Activated CD8-positive, alpha-beta memory T cell treated with anti-CD3 and anti-CD28 coated beads, Interleukin-2, amount 50 U/mL, for 4 hours (primary cell): ENCODE measurements at regions not wholly inside any gene's neighbourhood (a gene's known extent, or its start where the extent isn't known, plus 50 kb on each side); places are given as distances from the start of the nearest gene placed in this dataset.
A peak's percentile ranks its signal among the peaks of the same experiment; 100 is the strongest.
"Not testable (repeated sequence)": the region's sequence is repeated elsewhere in the genome, so short reads cannot be mapped to it uniquely, and the experiment has no call there.

Source experiments
- DNase-seq: peaks from one replicate; pipeline ENCODE4 v3.0.0-alpha.2; 2020

DNA sequence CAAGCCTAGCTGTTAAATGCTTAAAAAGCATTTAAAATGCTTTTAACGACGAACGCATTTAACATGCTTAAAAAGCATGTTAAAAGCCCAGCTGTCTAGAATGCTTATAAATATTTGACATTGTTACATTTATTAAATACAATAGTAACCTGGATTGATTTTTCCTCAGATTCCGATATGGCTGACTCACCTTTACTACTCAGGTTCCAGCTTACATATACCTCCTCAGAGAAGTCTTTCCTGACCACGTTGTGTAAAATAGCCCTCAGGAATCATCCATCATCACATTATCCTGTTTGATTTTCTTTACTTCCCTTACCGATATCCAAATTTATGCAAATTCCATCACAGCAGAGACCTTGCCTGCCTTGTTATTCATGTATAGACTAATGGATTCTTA is 51.4 kb downstream of the SLC41A2 start:
- DNase-seq = no peak

DNA sequence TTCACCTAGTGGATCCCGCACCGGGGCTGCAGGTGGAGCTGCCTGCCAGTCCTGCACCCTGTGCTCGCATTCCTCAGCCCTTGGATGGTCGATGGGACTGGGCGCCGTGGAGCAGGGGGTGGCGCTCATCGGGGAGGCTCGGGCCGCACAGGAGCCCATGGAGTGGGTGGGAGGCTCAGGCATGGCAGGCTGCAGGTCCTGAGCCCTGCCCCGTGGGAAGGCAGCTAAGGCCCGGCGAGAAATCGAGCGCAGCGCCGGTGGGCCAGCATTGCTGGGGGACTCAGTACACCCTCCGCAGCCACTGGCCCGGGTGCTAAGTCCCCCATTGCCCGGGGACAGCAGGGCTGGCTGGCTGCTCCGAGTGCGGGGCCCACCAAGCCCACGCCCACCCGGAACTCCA is 52.6 kb downstream of the SLC41A2 start:
- not testable (repeated sequence) for DNase-seq

DNA sequence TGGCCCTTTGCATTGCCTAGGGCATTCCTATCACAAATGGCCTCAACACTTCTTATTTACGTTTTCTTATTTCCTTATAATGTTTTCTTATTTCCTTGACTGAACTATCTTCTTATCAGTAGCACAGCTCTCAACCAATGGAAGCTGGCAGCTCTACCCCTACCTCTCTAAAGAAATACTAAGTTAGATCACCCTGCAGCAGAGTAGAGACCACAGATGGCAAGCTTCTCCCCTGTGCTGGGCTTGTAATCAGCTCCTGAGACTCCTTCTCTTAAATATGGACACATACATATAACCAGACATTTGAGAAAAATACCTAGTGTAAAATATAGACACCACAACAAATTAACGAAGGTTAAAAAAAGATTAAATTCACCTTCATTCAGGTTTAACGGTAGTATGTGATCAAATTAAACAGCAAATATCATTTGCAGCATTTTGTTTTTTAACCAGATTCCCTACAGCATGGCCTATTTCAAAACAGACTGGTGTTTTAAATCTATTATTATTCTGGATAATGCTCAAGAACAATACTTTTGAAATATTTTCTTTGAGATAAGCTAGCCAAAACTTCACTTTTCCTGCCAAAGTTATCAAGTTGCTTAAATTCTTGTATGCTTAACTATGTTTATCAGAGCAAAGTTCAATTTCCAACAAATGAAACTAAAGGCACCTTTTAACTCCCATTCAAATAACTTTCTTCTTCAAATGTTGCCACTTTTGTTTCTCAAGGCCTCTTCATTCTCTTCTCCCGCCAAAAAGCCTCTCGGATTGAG is 54.3 kb downstream of the SLC41A2 start:
- no peak for DNase-seq

DNA sequence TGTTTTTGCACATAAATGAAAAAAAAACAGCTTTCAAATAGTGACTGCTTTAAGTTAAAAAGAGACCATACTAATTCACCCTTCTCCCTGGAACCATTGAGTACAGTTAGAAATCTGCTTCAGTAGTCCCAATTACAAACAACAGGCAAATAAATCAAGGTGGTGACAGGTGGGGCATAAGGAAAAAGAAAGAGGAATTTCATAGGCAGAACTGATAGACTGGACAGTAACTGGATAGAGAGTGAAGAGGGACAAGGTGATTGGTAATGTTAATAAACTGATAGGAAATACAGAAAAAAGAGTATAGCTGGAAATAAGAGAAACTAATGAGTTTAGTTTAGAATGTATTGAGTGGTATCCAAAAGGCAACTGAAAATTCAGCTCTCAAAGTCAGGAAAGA is 56.0 kb downstream of the SLC41A2 start:
- DNase-seq = no peak

DNA sequence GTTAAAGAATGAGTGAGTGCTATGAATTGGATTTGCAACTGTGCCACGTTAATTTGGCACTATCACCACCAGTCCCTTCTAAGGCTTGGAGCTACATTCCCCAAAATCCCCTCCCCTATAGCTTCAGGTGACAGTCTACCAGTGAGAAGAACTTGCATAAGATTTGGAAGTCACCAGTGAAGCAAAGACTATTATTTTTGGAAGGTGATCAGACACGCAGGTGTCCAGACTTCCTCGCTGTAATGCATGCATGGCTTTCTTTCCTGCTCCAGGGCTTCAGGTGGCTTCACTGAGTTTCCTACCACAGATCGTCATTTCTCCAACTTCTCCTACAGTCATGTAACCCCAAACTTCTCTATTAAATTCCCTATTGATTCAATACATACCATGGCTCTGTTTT is 61.4 kb downstream of the SLC41A2 start:
- no peak for DNase-seq

DNA sequence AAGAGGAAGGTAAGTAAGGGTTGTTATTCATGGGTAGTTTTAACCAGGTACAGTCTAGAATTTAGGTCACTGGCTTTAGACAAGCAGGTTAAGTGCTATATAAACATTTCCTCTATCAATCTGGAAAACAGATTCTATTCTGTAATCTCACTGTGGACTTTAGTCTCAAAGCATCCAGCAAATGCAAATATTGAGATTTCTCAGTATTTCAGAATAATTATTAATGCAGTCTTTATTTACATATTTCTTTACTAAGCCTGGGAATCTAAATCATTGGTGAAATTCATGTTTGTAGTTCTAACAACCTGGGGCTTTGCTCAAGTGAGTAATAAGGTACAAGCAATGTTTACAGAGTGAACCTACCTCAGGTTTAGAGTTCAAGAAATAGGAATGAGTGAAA is 61.9 kb downstream of the SLC41A2 start:
- no peak for DNase-seq

DNA sequence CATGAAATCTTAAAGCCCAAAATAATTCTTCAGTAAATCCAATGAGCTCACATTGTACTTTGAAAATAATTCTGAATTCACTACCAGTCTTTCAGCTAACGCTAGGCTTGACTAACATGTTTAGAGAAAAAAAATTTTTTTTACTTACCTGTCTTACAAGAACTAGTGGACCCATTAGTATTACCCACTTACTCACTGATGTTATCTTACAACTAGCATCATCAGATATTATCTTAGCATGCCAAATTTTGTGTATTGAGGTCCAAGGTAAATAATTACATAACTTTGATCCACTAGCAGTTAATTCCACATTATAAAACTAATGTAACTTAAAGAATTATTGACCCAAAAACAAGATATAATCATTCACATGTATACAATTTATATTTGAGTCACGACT is 62.7 kb downstream of the SLC41A2 start:
- no peak for DNase-seq

DNA sequence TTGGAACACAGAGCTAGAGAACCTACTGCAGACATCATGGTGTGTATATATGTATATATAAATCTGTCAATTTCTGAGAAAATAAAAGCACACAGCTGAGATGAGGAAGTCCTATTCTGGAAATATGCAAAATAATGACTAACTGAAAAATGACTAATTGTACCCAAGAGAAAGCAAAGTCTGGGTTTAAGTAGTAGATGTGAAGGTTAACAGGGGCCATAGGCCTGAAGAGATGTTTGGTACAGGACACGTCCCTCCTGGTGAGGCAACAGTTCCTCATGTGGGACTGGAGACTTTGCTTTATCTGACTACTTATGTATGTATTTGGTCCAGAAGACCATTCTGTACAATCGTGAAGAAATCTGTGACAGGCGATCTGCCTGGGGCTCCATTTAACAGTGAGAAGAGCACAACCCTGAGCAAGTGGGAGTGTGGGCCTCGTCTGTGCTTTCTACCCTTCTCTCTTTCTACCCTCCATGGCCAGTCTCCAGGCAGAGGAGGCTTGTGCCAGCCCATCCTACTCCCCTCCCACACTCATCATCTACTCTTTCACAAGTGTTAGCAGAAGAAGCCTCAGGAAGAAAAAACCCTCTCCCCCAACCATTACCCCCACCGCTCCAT is 67.5 kb downstream of the SLC41A2 start:
- no peak for DNase-seq

DNA sequence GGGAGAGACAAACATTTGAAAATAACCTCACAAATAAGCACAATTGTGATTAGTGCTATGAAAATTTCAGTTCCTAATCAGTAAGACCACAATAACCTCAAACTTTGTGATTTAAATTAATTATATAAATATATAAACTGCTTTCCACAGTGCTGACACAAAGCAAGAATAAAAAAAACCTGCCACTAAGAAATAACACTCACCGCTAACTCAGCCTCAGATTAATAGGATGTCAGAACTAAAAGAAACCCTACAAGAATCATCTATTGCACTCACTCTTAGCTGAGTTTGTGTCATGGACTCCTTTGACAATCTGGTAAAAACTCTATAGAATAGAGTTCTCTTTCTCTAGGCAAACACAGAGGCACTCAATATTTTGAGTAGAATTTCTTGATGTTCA is 68.4 kb downstream of the SLC41A2 start:
- DNase-seq = no peak

DNA sequence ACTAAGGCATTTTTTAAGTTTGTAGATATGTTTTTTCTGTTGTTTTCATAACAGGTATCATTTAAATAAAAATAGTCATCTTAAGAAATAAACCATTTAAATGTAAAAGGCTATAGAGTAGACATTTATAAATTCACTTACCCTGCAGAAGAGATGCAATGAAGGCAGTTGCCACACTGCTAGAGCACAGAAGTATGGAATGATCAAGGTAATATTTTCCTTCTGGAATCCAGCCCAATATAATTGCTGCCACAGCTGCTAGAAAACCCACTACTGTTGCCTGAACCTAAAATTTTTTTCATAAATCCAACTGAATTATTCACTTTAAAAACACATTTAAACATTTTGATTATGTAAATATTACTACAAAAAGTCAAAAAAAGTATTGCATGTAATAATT is 69.2 kb downstream of the SLC41A2 start:
- DNase-seq = no peak

DNA sequence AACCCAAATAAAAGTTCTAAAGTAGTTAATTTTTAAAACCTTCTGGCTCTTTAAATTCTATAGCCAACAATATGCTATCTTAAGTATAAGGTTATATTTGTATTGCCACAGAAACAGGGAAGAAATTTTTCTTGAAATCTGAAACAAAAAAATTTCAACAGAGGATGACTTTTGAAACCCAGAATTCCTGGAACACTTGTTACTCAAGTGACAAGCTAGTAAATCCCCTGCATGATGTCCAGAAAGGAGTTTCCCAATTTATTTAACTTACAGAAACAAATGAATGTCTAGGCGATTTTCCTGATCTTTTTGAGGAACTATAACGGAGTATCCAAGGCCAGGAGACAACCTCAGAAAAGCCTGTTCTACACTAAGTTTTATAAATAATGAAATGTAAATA is 69.6 kb downstream of the SLC41A2 start:
- DNase-seq = no peak

DNA sequence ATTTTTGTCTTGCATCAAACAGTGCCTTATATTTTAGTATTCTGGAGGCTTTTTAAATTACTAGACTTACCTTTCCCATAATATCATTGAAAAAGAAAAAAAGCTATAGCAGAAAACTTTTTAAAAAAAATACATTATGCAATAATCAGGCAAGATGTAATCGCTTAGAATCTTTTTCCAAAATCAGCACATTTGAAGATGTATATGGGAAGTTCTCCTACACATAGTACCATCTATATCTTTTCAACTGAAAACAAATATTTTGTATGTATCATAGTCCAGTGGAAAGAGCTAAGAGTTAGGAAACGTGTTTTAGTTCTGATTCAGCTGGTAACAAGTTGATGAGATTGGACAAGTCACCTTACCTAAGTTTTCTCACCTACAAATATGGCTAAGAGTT is 70.6 kb downstream of the SLC41A2 start:
- DNase-seq = no peak

DNA sequence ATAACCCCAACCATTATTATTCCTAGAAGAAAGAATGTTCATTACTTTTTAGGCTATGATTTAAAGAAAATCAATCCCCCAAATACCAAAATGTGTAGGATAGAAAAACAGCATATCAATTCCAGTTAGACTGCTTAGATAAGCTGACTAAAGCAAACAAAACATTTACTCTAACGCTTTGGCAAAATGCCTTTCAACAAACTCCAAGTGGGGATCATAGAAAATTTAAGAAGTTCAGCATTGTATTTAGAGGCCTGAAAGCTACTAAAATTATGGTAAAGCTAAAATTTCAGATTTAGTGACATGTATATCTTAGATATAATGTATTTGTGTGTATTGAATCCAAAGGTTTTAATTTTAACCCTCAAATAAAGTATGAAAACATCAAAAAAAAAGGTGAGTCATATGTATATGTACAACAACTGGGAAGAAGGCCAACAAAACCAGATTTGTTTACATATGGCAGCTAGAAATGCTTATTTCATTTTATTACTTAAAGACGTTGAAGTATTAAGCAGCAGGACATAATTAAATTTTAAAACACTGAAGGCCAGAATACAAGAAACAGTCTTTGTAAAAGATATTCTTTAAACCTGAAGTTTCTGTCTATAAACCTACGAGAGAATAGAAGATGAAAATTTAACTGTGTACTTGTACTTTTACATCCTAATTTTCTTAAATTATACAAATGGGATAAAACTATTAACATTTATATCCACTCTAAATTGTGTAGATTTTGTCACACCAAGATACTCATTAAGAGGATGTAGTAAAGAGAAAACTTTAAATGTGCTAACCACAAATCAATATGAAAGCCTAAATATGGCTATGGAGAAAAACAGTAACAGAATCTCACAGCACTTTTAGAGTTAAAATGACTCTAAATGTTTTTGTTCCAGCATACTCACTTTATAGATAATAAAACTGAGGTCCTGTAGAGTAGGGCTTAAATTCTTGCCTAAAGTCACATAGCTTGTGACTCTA is 71.4 kb downstream of the SLC41A2 start:
- DNase-seq = no peak

DNA sequence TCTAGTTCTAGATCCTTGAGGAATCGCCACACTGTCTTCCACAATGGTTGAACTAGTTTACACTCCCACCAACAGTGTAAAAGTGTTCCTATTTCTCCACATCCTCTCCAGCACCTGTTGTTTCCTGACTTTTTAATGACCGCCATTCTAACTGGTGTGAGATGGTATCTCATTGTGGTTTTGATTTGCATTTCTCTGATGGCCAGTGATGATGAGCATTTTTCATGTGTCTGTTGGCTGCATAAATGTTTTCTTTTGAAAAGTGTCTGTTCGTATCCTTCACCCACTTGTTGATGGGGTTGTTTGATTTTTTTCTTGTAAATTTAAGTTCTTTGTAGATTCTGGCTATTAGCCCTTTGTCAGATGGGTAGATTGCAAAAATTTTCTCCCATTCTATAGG is 79.2 kb downstream of the SLC41A2 start:
- not testable (repeated sequence) for DNase-seq

DNA sequence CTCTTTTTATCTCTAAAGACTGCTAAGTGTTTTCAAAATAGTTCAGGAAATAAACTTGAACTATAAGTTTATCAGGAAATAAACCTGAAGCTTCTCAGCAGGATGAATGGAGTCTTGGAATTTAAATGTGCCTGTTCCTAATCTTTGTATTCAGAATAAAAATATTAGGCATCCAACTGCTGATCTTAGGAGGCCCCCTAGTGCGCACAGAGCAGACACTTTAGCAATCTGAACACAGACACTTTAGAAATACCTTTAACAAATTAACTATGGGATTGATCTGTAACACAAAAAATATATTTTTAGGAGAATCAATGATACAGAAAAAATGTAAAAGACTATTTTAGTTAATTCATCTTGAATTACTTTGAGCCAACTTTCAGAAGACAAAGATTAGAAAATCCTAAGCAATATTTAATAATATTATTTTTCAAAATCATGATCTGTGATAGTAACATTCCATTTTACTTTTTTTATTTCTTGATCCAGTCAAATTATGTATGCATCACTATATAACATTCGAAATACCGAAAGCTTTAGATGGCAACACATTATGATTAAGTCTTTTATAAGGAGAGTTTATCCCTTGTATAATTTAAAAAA is 80.9 kb downstream of the SLC41A2 start:
- DNase-seq = peak; percentile 38

DNA sequence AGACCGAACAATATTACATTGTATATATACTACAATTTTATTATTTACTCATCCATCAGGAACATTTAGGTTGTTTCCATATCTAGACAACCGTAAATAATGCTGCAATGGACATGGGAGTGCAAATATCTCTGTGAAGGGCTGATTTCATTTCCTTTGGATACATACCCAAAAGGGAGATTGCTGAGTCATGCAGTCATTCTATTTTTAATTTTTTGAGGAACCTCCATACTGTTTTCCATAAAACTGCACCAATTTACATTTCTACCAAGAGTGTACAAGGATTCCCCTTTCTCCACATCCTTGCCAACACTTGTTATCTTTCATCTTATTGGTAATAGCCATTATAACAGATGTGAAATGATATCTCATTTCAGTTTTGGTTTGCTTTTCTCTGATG is 84.7 kb downstream of the SLC41A2 start:
- no peak for DNase-seq

DNA sequence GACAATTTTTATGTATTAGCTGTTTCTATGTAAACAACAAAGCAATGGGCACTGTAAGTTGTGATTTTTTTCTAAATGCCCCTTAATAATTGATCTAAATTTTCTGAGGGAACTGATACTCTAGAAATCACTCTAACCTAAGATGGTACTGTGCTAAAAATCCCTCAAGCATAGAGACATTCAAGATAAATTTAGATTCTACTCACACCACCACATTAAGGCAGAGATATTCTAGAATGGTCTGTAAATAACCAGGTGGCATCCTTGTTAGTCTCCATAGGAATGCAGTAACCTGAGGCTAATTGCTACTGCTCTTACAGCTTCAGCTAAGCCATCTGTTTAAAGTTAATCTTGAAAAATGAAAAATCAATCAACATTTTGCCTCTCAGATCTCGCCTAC is 87.3 kb downstream of the SLC41A2 start:
- no peak for DNase-seq

DNA sequence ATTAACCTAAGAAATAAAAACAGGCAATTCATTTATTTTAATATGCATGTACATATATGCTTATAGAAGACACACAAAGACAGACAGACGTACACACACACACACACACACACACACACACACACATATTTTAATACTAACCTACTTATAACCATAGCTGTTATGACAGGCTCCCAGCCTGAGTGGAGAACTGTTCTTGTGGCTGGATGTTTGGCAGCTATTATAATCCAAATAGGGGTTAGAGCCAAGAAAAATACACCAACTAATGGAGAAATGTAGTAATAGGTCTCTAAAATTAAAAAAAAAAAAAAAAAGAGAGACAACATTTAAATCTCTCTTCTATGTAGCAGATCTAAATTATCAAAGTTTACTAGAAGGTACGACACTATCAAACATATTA is 91.8 kb downstream of the SLC41A2 start:
- DNase-seq = no peak

DNA sequence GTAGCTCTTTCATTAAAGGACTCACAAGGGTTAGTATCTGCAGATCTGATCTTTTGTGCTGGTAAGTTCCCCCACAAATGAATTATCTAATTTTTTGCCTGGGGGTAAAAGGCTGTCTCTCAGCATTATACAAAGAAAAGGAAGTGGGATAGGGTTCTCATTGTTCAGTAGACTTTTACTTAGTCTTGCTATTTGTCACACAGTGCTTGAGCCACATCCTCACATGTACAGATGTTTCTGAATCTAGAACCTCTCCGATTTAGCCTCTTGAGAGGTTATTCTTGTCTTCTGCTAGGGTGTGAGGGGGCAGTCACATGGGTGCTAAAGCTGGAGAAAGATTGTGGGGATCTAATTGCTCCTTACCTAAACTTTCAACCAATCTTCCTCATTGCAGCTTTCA is 93.0 kb downstream of the SLC41A2 start:
- no peak for DNase-seq

DNA sequence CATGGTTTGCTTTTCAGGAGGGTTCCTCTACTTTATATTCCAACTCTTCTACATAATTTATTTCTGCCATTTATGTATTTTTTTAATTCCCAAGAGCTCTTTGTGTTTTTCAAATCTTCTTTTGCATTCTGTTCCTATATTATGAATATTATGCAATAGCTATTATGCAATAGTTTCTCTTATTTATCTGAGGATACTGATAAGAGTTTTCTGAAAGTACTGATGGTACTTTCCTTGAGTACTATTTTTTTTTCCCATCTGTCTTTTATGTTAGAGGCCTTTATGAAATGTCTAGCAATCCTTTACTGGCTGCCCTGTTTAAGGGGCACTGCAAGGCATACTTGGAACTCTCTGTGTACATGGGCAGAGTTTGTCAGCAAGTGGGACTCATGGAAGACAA is 93.4 kb downstream of the SLC41A2 start:
- no peak for DNase-seq

DNA sequence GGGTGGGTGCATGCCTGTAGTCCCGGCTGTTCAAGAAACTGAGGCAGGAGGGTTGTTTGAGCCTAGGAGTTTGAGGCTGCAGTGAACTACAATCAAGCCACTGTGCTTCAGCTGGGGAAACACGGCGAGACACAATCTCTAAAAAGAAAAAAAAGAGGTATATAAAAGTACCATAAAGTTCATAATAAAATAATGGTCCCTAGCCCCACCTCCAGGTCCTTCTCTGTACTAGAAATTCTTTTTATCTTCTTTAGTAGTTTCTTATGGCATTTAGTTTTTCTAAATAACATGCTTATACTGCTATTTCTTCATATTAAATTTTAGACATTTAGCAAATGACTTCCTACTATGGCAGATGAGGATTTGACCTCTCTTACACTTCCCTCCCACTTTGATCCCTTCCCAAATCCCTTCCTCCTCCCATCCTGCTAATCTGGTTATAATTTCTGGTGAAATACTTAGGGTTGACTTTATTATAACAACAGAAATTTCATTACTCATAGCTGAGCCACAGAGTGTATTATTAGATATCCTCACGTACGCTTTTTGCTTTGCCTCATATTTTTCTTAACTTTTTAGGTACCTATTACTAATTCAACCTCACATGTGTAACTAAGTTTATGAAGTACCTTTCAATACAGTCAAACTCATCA is 94.7 kb downstream of the SLC41A2 start:
- no peak for DNase-seq
